Iris pigment epithelial cell (primary cell): ENCODE measurements at regions not wholly inside any gene's neighbourhood (a gene's known extent, or its start where the extent isn't known, plus 50 kb on each side); places are given as distances from the start of the nearest gene placed in this dataset.

Experiments used
- DNase-seq: peaks from one replicate; pipeline ENCODE4 v3.0.0-alpha.2; 2011; ENCODE audit warnings: low read depth

- peak; percentile 50 for DNase-seq
These were observed 323.8 kb upstream of the ARRDC3 start for GRCh38 chr5:91706785-91707520.

GRCh38 chr5:91703128-91703527 lies 320.0 kb upstream of the ARRDC3 start:
- DNase-seq, result no peak

- no peak for DNase-seq
These were observed 316.3 kb upstream of the ARRDC3 start for GRCh38 chr5:91699429-91699828.

- no peak for DNase-seq
These were observed 308.5 kb upstream of the ARRDC3 start for GRCh38 chr5:91691592-91691991.

- DNase-seq, result peak; percentile 21
These were observed 307.8 kb upstream of the ARRDC3 start for GRCh38 chr5:91690921-91691320.

- no peak for DNase-seq
These were observed 304.3 kb upstream of the ARRDC3 start for GRCh38 chr5:91687430-91687829.

GRCh38 chr5:91684625-91685024 lies 301.5 kb upstream of the ARRDC3 start:
- DNase-seq, result no peak

GRCh38 chr5:91670563-91670962 lies 287.4 kb upstream of the ARRDC3 start:
- DNase-seq, result no peak

- DNase-seq, result no peak
These were observed 287.0 kb upstream of the ARRDC3 start for GRCh38 chr5:91670122-91670521.

- DNase-seq, result no peak
These were observed 285.1 kb upstream of the ARRDC3 start for GRCh38 chr5:91668261-91668660.

GRCh38 chr5:91652678-91653077 lies 269.6 kb upstream of the ARRDC3 start:
- DNase-seq, result no peak

- DNase-seq, result no peak
These were observed 268.6 kb upstream of the ARRDC3 start for GRCh38 chr5:91651704-91652103.

GRCh38 chr5:91645347-91645746 lies 262.2 kb upstream of the ARRDC3 start:
- DNase-seq, result no peak

GRCh38 chr5:91643797-91644196 lies 260.7 kb upstream of the ARRDC3 start:
- DNase-seq, result peak; percentile 25

GRCh38 chr5:91642581-91642980 lies 259.5 kb upstream of the ARRDC3 start:
- no peak for DNase-seq

GRCh38 chr5:91641730-91642350 lies 258.7 kb upstream of the ARRDC3 start:
- peak; percentile 51 for DNase-seq

GRCh38 chr5:91639744-91640143 lies 256.6 kb upstream of the ARRDC3 start:
- DNase-seq, result no peak

GRCh38 chr5:91638010-91638409 lies 254.9 kb upstream of the ARRDC3 start:
- DNase-seq, result no peak

- no peak for DNase-seq
These were observed 253.0 kb upstream of the ARRDC3 start for GRCh38 chr5:91635950-91636734.

GRCh38 chr5:91632871-91633270 lies 249.8 kb upstream of the ARRDC3 start:
- DNase-seq, result no peak

- no peak for DNase-seq
These were observed 228.6 kb upstream of the ARRDC3 start for GRCh38 chr5:91611746-91612145.

GRCh38 chr5:91607675-91608074 lies 224.6 kb upstream of the ARRDC3 start:
- DNase-seq, result no peak

GRCh38 chr5:91599863-91600262 lies 216.7 kb upstream of the ARRDC3 start:
- DNase-seq, result no peak
